Smooth muscle cell (in vitro differentiated cells): ENCODE measurements at regions not wholly inside any gene's neighbourhood (a gene's known extent, or its start where the extent isn't known, plus 50 kb on each side); places are given as distances from the start of the nearest gene placed in this dataset.
"Not testable (repeated sequence)": the region's sequence is repeated elsewhere in the genome, so short reads cannot be mapped to it uniquely, and the experiment has no call there.

Experiments
- DNase-seq: peaks from one replicate; lab custom pipeline; 2025; ENCODE audit not compliant: unreplicated experiment; lab: John Stamatoyannopoulos, UW
- H2AFZ ChIP-seq: fragments of 200-600 bp; sonication (generic); 2 replicates; pipeline ENCODE4 v1.6.0; 2016; ENCODE audit warnings: antibody characterized with exemption, low read depth, mild to moderate bottlenecking
- H3F3A ChIP-seq: fragments of 200-600 bp; sonication (generic); 2 replicates; pipeline ENCODE4 v1.6.0; 2017; ENCODE audit warnings: antibody characterized with exemption, low read depth
- H3K27ac ChIP-seq: fragments of 200-600 bp; sonication (generic); 2 replicates; pipeline ENCODE4 v1.5.1; 2016; ENCODE audit warnings: low read depth, mild to moderate bottlenecking
- H3K27me3 ChIP-seq: fragments of 200-600 bp; sonication (generic); 2 replicates; pipeline ENCODE4 v1.6.1; 2016; ENCODE audit warnings: low read depth, mild to moderate bottlenecking
- H3K36me3 ChIP-seq: fragments of 200-600 bp; sonication (generic); 2 replicates; pipeline ENCODE4 v1.5.1; 2016; ENCODE audit warnings: low read depth
- H3K4me1 ChIP-seq: fragments of 200-600 bp; sonication (generic); 2 replicates; pipeline ENCODE4 v1.5.1; 2016; ENCODE audit warnings: low read depth
- H3K4me2 ChIP-seq: fragments of 200-600 bp; sonication (generic); 2 replicates; pipeline ENCODE4 v1.6.0; 2016; ENCODE audit warnings: mild to moderate bottlenecking
- H3K4me3 ChIP-seq: fragments of 200-600 bp; sonication (generic); 2 replicates; pipeline ENCODE4 v1.5.1; 2016; ENCODE audit warnings: mild to moderate bottlenecking
- H3K79me2 ChIP-seq: fragments of 200-600 bp; sonication (generic); 2 replicates; pipeline ENCODE4 v1.6.0; 2016; ENCODE audit warnings: low read depth, mild to moderate bottlenecking
- H3K9ac ChIP-seq: fragments of 200-600 bp; sonication (generic); 2 replicates; pipeline ENCODE4 v1.6.0; 2016; ENCODE audit warnings: low read depth
- H3K9me3 ChIP-seq: fragments of 200-600 bp; sonication (generic); replicated peaks from 2 replicates; pipeline ENCODE4 v1.5.1; 2016; ENCODE audit warnings: low read depth
- H4K20me1 ChIP-seq: fragments of 200-600 bp; sonication (generic); 2 replicates; pipeline ENCODE4 v1.6.0; 2016; ENCODE audit warnings: low read depth
- CTCF ChIP-seq: fragments of 200-600 bp; sonication (generic); IDR thresholded peaks from 2 replicates; pipeline ENCODE4 v1.5.1; 2017; ENCODE audit warnings: borderline replicate concordance, mild to moderate bottlenecking, antibody characterized with exemption; ENCODE audit not compliant: insufficient read depth, poor library complexity, severe bottlenecking
- WGBS: methylation state at CpG from one replicate; pipeline ENCODE4 v1.1.7; 2016; ENCODE audit warnings: low lambda C conversion rate; 5-methylcytosine and 5-hydroxymethylcytosine counted together

- H3K9me3 ChIP-seq: no peaks in the 10 kb centered on the region
- peak overlapping the region; percentile 2 for H3K4me3 ChIP-seq
Observed at GRCh38 chr2:195532628-195533271, 124.3 kb upstream of the SLC39A10 start.

GRCh38 chr2:195532255-195532627 is 124.8 kb upstream of the SLC39A10 start:
- H3K27me3 ChIP-seq: no peaks in the 10 kb centered on the region
- 100% methylated on average over 1 of the region's 1 CpG for WGBS
- H3K9ac ChIP-seq: peak overlapping the region; percentile 61

More at GRCh38 chr2:195532628-195533271, 124.3 kb upstream of the SLC39A10 start:
- peak overlapping the region; percentile 95 for H3K27ac ChIP-seq
- H3K4me2 ChIP-seq: peak overlapping the region; percentile 72
- WGBS: 34% methylated on average over 5 of the region's 5 CpGs
- H3F3A ChIP-seq: peaks cover 15% of the 10 kb centered on the region
- H3K9ac ChIP-seq: peak overlapping the region; percentile 61
- no peaks in the 10 kb centered on the region for H3K79me2 ChIP-seq
- peak overlapping the region; percentile 73 for H2AFZ ChIP-seq
- no peak for DNase-seq
- H4K20me1 ChIP-seq: no peaks in the 10 kb centered on the region
- peaks cover 18% of the 10 kb centered on the region for H3K4me1 ChIP-seq
- no peaks in the 10 kb centered on the region for H3K27me3 ChIP-seq
- TF ChIP-seq CTCF: no peak
- no peaks in the 10 kb centered on the region for H3K36me3 ChIP-seq

GRCh38 chr2:195531754-195532153 is 125.3 kb upstream of the SLC39A10 start:
- Histone ChIP-seq H3K9me3 (no peaks in the 10 kb centered on the region), H3K9ac (no peak overlapping the region), H3K4me3 (no peak overlapping the region), H4K20me1 (no peaks in the 10 kb centered on the region), H3K79me2 (no peaks in the 10 kb centered on the region), H3K27me3 (no peaks in the 10 kb centered on the region), H3K27ac (no peak overlapping the region), H3K36me3 (no peaks in the 10 kb centered on the region), H3F3A (peaks cover 11% of the 10 kb centered on the region), H3K4me1 (peaks cover 18% of the 10 kb centered on the region), H3K4me2 (no peak overlapping the region), H2AFZ (peak overlapping the region; percentile 73)
- no peak for TF ChIP-seq CTCF
- 96% methylated on average over 2 of the region's 2 CpGs for WGBS
- no peak for DNase-seq

More at GRCh38 chr2:195532255-195532627, 124.8 kb upstream of the SLC39A10 start:
- no peak overlapping the region for H3K4me3 ChIP-seq
- H3K9me3 ChIP-seq: no peaks in the 10 kb centered on the region
- H3K4me2 ChIP-seq: peak overlapping the region; percentile 72
- no peaks in the 10 kb centered on the region for H3K79me2 ChIP-seq
- H2AFZ ChIP-seq: peak overlapping the region; percentile 73
- H3K4me1 ChIP-seq: peaks cover 18% of the 10 kb centered on the region
- H3F3A ChIP-seq: peaks cover 15% of the 10 kb centered on the region
- H3K27ac ChIP-seq: peak overlapping the region; percentile 95
- no peaks in the 10 kb centered on the region for H4K20me1 ChIP-seq
- no peaks in the 10 kb centered on the region for H3K36me3 ChIP-seq
- no peak for TF ChIP-seq CTCF
- no peak for DNase-seq

- not testable (repeated sequence) for H3K27me3 ChIP-seq, H3K4me1 ChIP-seq, H3F3A ChIP-seq, H3K9ac ChIP-seq, H3K36me3 ChIP-seq, H3K9me3 ChIP-seq, H4K20me1 ChIP-seq, H3K4me2 ChIP-seq, H3K4me3 ChIP-seq, DNase-seq, H3K79me2 ChIP-seq, H2AFZ ChIP-seq, H3K27ac ChIP-seq
- WGBS: 83% methylated on average over 10 of the region's 10 CpGs
Observed at GRCh38 chr2:195523242-195523641, 133.8 kb upstream of the SLC39A10 start.
